NCI-H1417 treated with DMSO at 0.1 percent for 48 hours (cell line): ENCODE measurements at regions not wholly inside any gene's neighbourhood (a gene's known extent, or its start where the extent isn't known, plus 50 kb on each side); places are given as distances from the start of the nearest gene placed in this dataset.

Experiments used
- DNase-seq: peaks from one replicate; lab custom pipeline; 2025; lab: John Stamatoyannopoulos, UW

GRCh38 chr3:72698154-72698917 is 149.9 kb downstream of the SHQ1 start:
- no peak for DNase-seq

GRCh38 chr3:72697717-72698116 is 150.5 kb downstream of the SHQ1 start:
- no peak for DNase-seq

GRCh38 chr3:72696815-72697214 is 151.4 kb downstream of the SHQ1 start:
- no peak for DNase-seq

GRCh38 chr3:72694398-72694797 is 153.8 kb downstream of the SHQ1 start:
- DNase-seq, result no peak

GRCh38 chr3:72692990-72693389 is 155.3 kb downstream of the SHQ1 start:
- DNase-seq, result no peak

- no peak for DNase-seq
These were observed 157.6 kb downstream of the SHQ1 start for GRCh38 chr3:72690629-72691028.

- peak; percentile 84 for DNase-seq
These were observed 165.3 kb downstream of the SHQ1 start for GRCh38 chr3:72682936-72683452.

GRCh38 chr3:72681598-72681997 is 166.6 kb downstream of the SHQ1 start:
- DNase-seq, result no peak

- DNase-seq, result no peak
These were observed 167.5 kb downstream of the SHQ1 start for GRCh38 chr3:72680766-72681165.

GRCh38 chr3:72679540-72680198 is 168.6 kb downstream of the SHQ1 start:
- peak; percentile 73 for DNase-seq

- no peak for DNase-seq
These were observed 169.4 kb downstream of the SHQ1 start for GRCh38 chr3:72678867-72679266.

- DNase-seq, result no peak
These were observed 169.9 kb downstream of the SHQ1 start for GRCh38 chr3:72678380-72678779.

GRCh38 chr3:72675243-72675642 is 173.0 kb downstream of the SHQ1 start:
- DNase-seq, result no peak

GRCh38 chr3:72673011-72673771 is 175.1 kb downstream of the SHQ1 start:
- DNase-seq, result no peak

GRCh38 chr3:72669224-72669623 is 179.0 kb downstream of the SHQ1 start:
- no peak for DNase-seq

- no peak for DNase-seq
These were observed 181.8 kb downstream of the SHQ1 start for GRCh38 chr3:72666447-72666755.

GRCh38 chr3:72665701-72666446 is 182.4 kb downstream of the SHQ1 start:
- DNase-seq, result no peak

GRCh38 chr3:72665103-72665502 is 183.1 kb downstream of the SHQ1 start:
- no peak for DNase-seq

GRCh38 chr3:72664184-72664975 is 183.9 kb downstream of the SHQ1 start:
- DNase-seq, result no peak

- peak; percentile 32 for DNase-seq
These were observed 184.8 kb downstream of the SHQ1 start for GRCh38 chr3:72663429-72663828.

- no peak for DNase-seq
These were observed 187.2 kb downstream of the SHQ1 start for GRCh38 chr3:72661115-72661457.
